ENCODE measurements at regions not wholly inside any gene's neighbourhood (a gene's known extent, or its start where the extent isn't known, plus 50 kb on each side); places are given as distances from the start of the nearest gene placed in this dataset.

GRCh38 chr7:35384761-35385700 is 131.1 kb upstream of the TBX20 start:
- no peak for DNase-seq

GRCh38 chr7:35380739-35381224 is 126.9 kb upstream of the TBX20 start:
- peak in 1 of 2 donors; percentile 9 for DNase-seq

- DNase-seq, result no peak
Observed at GRCh38 chr7:35379481-35379880, 125.6 kb upstream of the TBX20 start.

GRCh38 chr7:35375516-35375915 is 121.6 kb upstream of the TBX20 start:
- no peak for DNase-seq

- no peak for DNase-seq
Observed at GRCh38 chr7:35374858-35375257, 121.0 kb upstream of the TBX20 start.

GRCh38 chr7:35371221-35371620 is 117.3 kb upstream of the TBX20 start:
- no peak for DNase-seq

- no peak for DNase-seq
Observed at GRCh38 chr7:35370687-35371086, 116.8 kb upstream of the TBX20 start.

- DNase-seq, result no peak
Observed at GRCh38 chr7:35366167-35367155, 112.6 kb upstream of the TBX20 start.

- no peak for DNase-seq
Observed at GRCh38 chr7:35365523-35365922, 111.6 kb upstream of the TBX20 start.

GRCh38 chr7:35362341-35362740 is 108.4 kb upstream of the TBX20 start:
- no peak for DNase-seq

- no peak for DNase-seq
Observed at GRCh38 chr7:35359423-35359822, 105.5 kb upstream of the TBX20 start.

GRCh38 chr7:35356495-35356894 is 102.6 kb upstream of the TBX20 start:
- no peak for DNase-seq

GRCh38 chr7:35355911-35356310 is 102.0 kb upstream of the TBX20 start:
- no peak for DNase-seq

GRCh38 chr7:35355199-35355598 is 101.3 kb upstream of the TBX20 start:
- no peak for DNase-seq

- no peak for DNase-seq
Observed at GRCh38 chr7:35353481-35353880, 99.6 kb upstream of the TBX20 start.

GRCh38 chr7:35351466-35351865 is 97.6 kb upstream of the TBX20 start:
- no peak for DNase-seq

- DNase-seq, result no peak
Observed at GRCh38 chr7:35348611-35349400, 94.9 kb upstream of the TBX20 start.

GRCh38 chr7:35342786-35343185 is 88.9 kb upstream of the TBX20 start:
- DNase-seq, result no peak

- DNase-seq, result no peak
Observed at GRCh38 chr7:35339811-35340210, 85.9 kb upstream of the TBX20 start.

- DNase-seq, result no peak
Observed at GRCh38 chr7:35336444-35336843, 82.5 kb upstream of the TBX20 start.

- no peak for DNase-seq
Observed at GRCh38 chr7:35334506-35334905, 80.6 kb upstream of the TBX20 start.

GRCh38 chr7:35333265-35333664 is 79.4 kb upstream of the TBX20 start:
- DNase-seq, result no peak

Measured in CD4-positive, alpha-beta T cell treated with Interleukin-4 for 1 hour (primary cell).